IMR-90 (cell line): ENCODE measurements at regions not wholly inside any gene's neighbourhood (a gene's known extent, or its start where the extent isn't known, plus 50 kb on each side); places are given as distances from the start of the nearest gene placed in this dataset.

ENCODE experiments used
- ATAC-seq: fragments of 200-7000 bp; cut with Tn5 transposase; 2 replicates; pipeline ENCODE4 v1.9.1; 2020; ENCODE audit warnings: low read depth, mild to moderate bottlenecking, moderate library complexity
- BruUV-seq: library from RNA; stranded (reverse); fragments of 400-500 nt; replicated peaks from 2 replicates; lab custom pipeline; 2021; lab: Mats Ljungman, UMichigan
- CTCF ChIA-PET: fragments of 300-600 bp; formaldehyde crosslinking; extraction: SDS; loops from one replicate; lab custom pipeline; 2021; ENCODE audit warnings: antibody characterized with exemption; lab: Yijun Ruan, JAX
- POLR2A ChIA-PET: fragments of 300-600 bp; sonication (Branson Sonifier 250); formaldehyde crosslinking; loops from one replicate; lab custom pipeline; 2022; ENCODE audit warnings: antibody characterized with exemption; ENCODE audit not compliant: unreplicated experiment; lab: Charles Lee
- DNase-seq: peaks from one replicate; pipeline ENCODE4 v3.0.0; 2013
- H2AFZ ChIP-seq: replicated peaks from 2 replicates; pipeline ENCODE3; 2013; ENCODE audit warnings: low read length, mild to moderate bottlenecking; ENCODE audit not compliant: poor library complexity
- H2AK5ac ChIP-seq: 2 replicates; pipeline ENCODE4 v1.6.1; 2013; ENCODE audit warnings: low read depth, low read length, inconsistent platforms
- H2AK9ac ChIP-seq: replicated peaks from 2 replicates; pipeline ENCODE3; 2013; ENCODE audit warnings: mild to moderate bottlenecking, low read depth, low read length, moderate library complexity; ENCODE audit not compliant: poor library complexity
- H2BK120ac ChIP-seq: 2 replicates; pipeline ENCODE4 v1.6.1; 2013; ENCODE audit warnings: low read depth, low read length, inconsistent platforms
- H2BK15ac ChIP-seq: 3 replicates; pipeline ENCODE4 v1.6.1; 2013; ENCODE audit warnings: low read depth, low read length, inconsistent platforms
- H2BK20ac ChIP-seq: 2 replicates; pipeline ENCODE4 v1.6.1; 2013; ENCODE audit warnings: low read depth, mild to moderate bottlenecking, inconsistent platforms, low read length, moderate library complexity
- H2BK5ac ChIP-seq: 2 replicates; pipeline ENCODE4 v1.6.1; 2013; ENCODE audit warnings: mild to moderate bottlenecking, low read depth, low read length, inconsistent platforms; ENCODE audit not compliant: poor library complexity, severe bottlenecking
- H3K14ac ChIP-seq: replicated peaks from 2 replicates; pipeline ENCODE4 v1.6.1; 2013; ENCODE audit warnings: low read depth, low read length, inconsistent platforms
- H3K18ac ChIP-seq: 2 replicates; pipeline ENCODE4 v1.6.1; 2013; ENCODE audit warnings: low read depth, low read length, control low read depth
- H3K23ac ChIP-seq: 2 replicates; pipeline ENCODE4 v1.6.1; 2013; ENCODE audit warnings: low read depth, low read length, inconsistent platforms
- H3K27ac ChIP-seq: 2 replicates; pipeline ENCODE4 v1.5.1; 2013; ENCODE audit warnings: mild to moderate bottlenecking, control low read depth, low read length; ENCODE audit not compliant: insufficient read depth
- H3K27me3 ChIP-seq: 2 replicates; pipeline ENCODE4 v1.6.1; 2013; ENCODE audit warnings: low read length; ENCODE audit not compliant: control insufficient read depth, insufficient read depth
- H3K36me3 ChIP-seq: 2 replicates; pipeline ENCODE4 v1.6.1; 2013; ENCODE audit warnings: low read length, mixed read lengths; ENCODE audit not compliant: control insufficient read depth, insufficient read depth
- H3K4ac ChIP-seq: 2 replicates; pipeline ENCODE4 v1.6.1; 2013; ENCODE audit warnings: low read depth, low read length, inconsistent platforms
- H3K4me1 ChIP-seq: 2 replicates; pipeline ENCODE4 v1.6.1; 2013; ENCODE audit warnings: low read length, mixed read lengths; ENCODE audit not compliant: control insufficient read depth, insufficient read depth
- H3K4me2 ChIP-seq: 2 replicates; pipeline ENCODE4 v1.6.1; 2013; ENCODE audit warnings: low read depth, mild to moderate bottlenecking, control low read depth, low read length, moderate library complexity
- H3K4me3 ChIP-seq: 2 replicates; pipeline ENCODE4 v1.5.1; 2013; ENCODE audit warnings: low read depth, mild to moderate bottlenecking, control low read depth, low read length, moderate library complexity; ENCODE audit not compliant: insufficient read depth
- H3K56ac ChIP-seq: 2 replicates; pipeline ENCODE4 v1.6.1; 2013; ENCODE audit warnings: low read length, inconsistent platforms; ENCODE audit not compliant: insufficient read depth; ENCODE audit errors: extremely low read depth
- H3K79me1 ChIP-seq, 2 experiments: 2 replicates each; pipeline ENCODE4 v1.6.1; 2013; ENCODE audit warnings: low read length in 2 of 2, inconsistent platforms in 1 of 2, low read depth in 1 of 2
- H3K9ac ChIP-seq: 2 replicates; pipeline ENCODE4 v1.6.1; 2013; ENCODE audit warnings: low read depth, low read length, control low read depth
- H3K9me1 ChIP-seq: 2 replicates; pipeline ENCODE4 v1.6.1; 2013; ENCODE audit warnings: low read length, inconsistent platforms; ENCODE audit not compliant: insufficient read depth
- H3K9me3 ChIP-seq: 2 replicates; pipeline ENCODE4 v1.6.1; 2013; ENCODE audit warnings: low read length; ENCODE audit not compliant: control insufficient read depth, insufficient read depth
- H4K20me1 ChIP-seq: 2 replicates; pipeline ENCODE4 v1.6.1; 2013; ENCODE audit warnings: low read length, inconsistent platforms; ENCODE audit not compliant: insufficient read depth
- H4K5ac ChIP-seq: 2 replicates; pipeline ENCODE4 v1.6.1; 2013; ENCODE audit warnings: mild to moderate bottlenecking, low read depth, low read length, control low read depth
- H4K8ac ChIP-seq, 2 experiments: 2 replicates each; pipeline ENCODE4 v1.6.1; 2013; ENCODE audit warnings: low read depth in 2 of 2, low read length in 2 of 2, control low read depth in 1 of 2, inconsistent platforms in 1 of 2
- H4K91ac ChIP-seq: 2 replicates; pipeline ENCODE4 v1.6.1; 2013; ENCODE audit warnings: low read depth, low read length, inconsistent platforms; ENCODE audit not compliant: insufficient read depth
- CTCF ChIP-seq: conservative IDR thresholded peaks from 2 replicates; pipeline ENCODE4 v1.5.1; 2012; ENCODE audit warnings: mild to moderate bottlenecking, low read depth, low read length, improper control_type of control experiment
- WGBS, 2 experiments: methylation state at CpG; one replicate each; pipeline versions ENCODE4 v1.1.5 to v1.1.7; 2013; ENCODE audit warnings: missing lambda C conversion rate in 2 of 2; ENCODE audit not compliant: insufficient read length in 1 of 2; ENCODE audit errors: extremely low coverage in 2 of 2; 5-methylcytosine and 5-hydroxymethylcytosine counted together
- dilution Hi-C: fragments of 300-500 bp; cut with HindIII; formaldehyde crosslinking; loops from one replicate; pipeline ENCODE4 v1.14.3; 2018; ENCODE audit warnings: low sequenced_read_pairs; ENCODE audit not compliant: unreplicated experiment
- in situ Hi-C: fragments of 300-500 bp; cut with MboI; formaldehyde crosslinking; loops from 3 replicates; pipeline ENCODE4 v1.14.3; 2019; ENCODE audit warnings: low sequenced_read_pairs, inconsistent platforms, mixed read lengths
- intact Hi-C: fragments of 100-400 bp; cut with micrococcal nuclease; formaldehyde crosslinking; loops from 2 replicates; pipeline ENCODE4 v1.10.0; 2022

- no peak overlapping the region for H2AK9ac ChIP-seq
- 50% methylated on average over 1 of the region's 7 CpGs; no CpG with 5 or more reads in 1 of the 2 experiments for WGBS, 2 experiments
- no peak for TF ChIP-seq CTCF
- peaks cover 42% of the 10 kb centered on the region for H3K9me3 ChIP-seq
- in situ Hi-C loops: no loop called here
- H3K79me1 ChIP-seq: no peaks in the 10 kb centered on the region
- dilution Hi-C loops: no loop called here
- H2BK15ac ChIP-seq: no peak overlapping the region
- H4K91ac ChIP-seq: no peak overlapping the region
- H4K20me1 ChIP-seq: no peaks in the 10 kb centered on the region
- H2AK5ac ChIP-seq: no peak overlapping the region
- no peaks in the 10 kb centered on the region for H3K36me3 ChIP-seq
- H3K4ac ChIP-seq: no peak overlapping the region
- no peak overlapping the region for H3K14ac ChIP-seq
- no peak overlapping the region for H3K23ac ChIP-seq
- no peaks in the 10 kb centered on the region for H3K27me3 ChIP-seq
- DNase-seq (no peak), ATAC-seq (no peak)
- no peak overlapping the region for H4K8ac ChIP-seq
- H3K4me3 ChIP-seq: no peak overlapping the region
- no peak overlapping the region for H2BK20ac ChIP-seq
- intact Hi-C loops: no loop called here
- BruUV-seq: no TSS peak
- no peak overlapping the region for H2BK5ac ChIP-seq
- POLR2A ChIA-PET: no interaction called here
- H3K18ac ChIP-seq: no peak overlapping the region
- H2BK120ac ChIP-seq: no peak overlapping the region
- H3K4me2 ChIP-seq: no peak overlapping the region
- H3K9ac ChIP-seq: no peak overlapping the region
- no peaks in the 10 kb centered on the region for H3K9me1 ChIP-seq
- H4K5ac ChIP-seq: no peak overlapping the region
- no peaks in the 10 kb centered on the region for H3K4me1 ChIP-seq
- no peak overlapping the region for H3K56ac ChIP-seq
- CTCF ChIA-PET: interaction anchor here (0.6 kb wide), 1 partner anchor 28 kb away, joined by 4 read pairs; no protein-coding TSS in a partner anchor
- H3K27ac ChIP-seq: no peak overlapping the region
- peak overlapping the region; percentile 24 for H2AFZ ChIP-seq
Observed at GRCh38 chr5:2286250-2286649, 403.5 kb upstream of the IRX4 start.
